Prostate gland (tissue), 2 donors: ENCODE measurements at regions not wholly inside any gene's neighbourhood (a gene's known extent, or its start where the extent isn't known, plus 50 kb on each side); places are given as distances from the start of the nearest gene placed in this dataset.
"Not testable (repeated sequence)": the region's sequence is repeated elsewhere in the genome, so short reads cannot be mapped to it uniquely, and the experiment has no call there.

Experiments used
- DNase-seq: peaks from one replicate; pipeline ENCODE4 v3.0.0-alpha.2; 2019; ENCODE audit warnings: low spot score
- H3K27ac ChIP-seq, 2 donors: fragments of 200-600 bp; sonication (generic); 2 replicates each; pipeline ENCODE4 v1.5.1; 2017 to 2019
- H3K27me3 ChIP-seq: fragments of 200-600 bp; sonication (generic); replicated peaks from 2 replicates; pipeline ENCODE4 v1.5.1; 2019; ENCODE audit not compliant: insufficient read depth
- H3K36me3 ChIP-seq, 2 donors: fragments of 200-600 bp; sonication (generic); 1 replicate in 1 of 2; 2 replicates in 1 of 2; pipeline versions ENCODE4 v1.5.1 to v1.8.1; 2017 to 2019
- H3K4me1 ChIP-seq: fragments of 200-600 bp; sonication (generic); replicated peaks from 2 replicates; pipeline ENCODE4 v1.5.1; 2019
- H3K4me3 ChIP-seq, 2 donors: fragments of 200-600 bp; sonication (generic); 2 replicates each; pipeline ENCODE4 v1.5.1; 2017 to 2019
- H3K9me3 ChIP-seq: fragments of 200-600 bp; sonication (generic); 2 replicates; pipeline ENCODE4 v1.5.1; 2017
- POLR2A ChIP-seq: fragments of 450-650 bp; IDR thresholded peaks from one replicate; pipeline ENCODE4 v1.6.1; 2016; ENCODE audit warnings: antibody characterized with exemption, mild to moderate bottlenecking
- POLR2AphosphoS5 ChIP-seq: sonication (generic); formaldehyde crosslinking; IDR thresholded peaks from one replicate; pipeline ENCODE4 v1.6.1; 2017; ENCODE audit warnings: antibody characterized with exemption
- WGBS: methylation state at CpG from one replicate; pipeline ENCODE4 v1.1.5; 2018; 5-methylcytosine and 5-hydroxymethylcytosine counted together
- intact Hi-C: fragments of 100-400 bp; cut with DNase I; formaldehyde crosslinking; loops from one replicate; pipeline ENCODE4 v1.14.2; 2022
- TF ChIP-seq, protein P1 (sequence below), 4 experiments: fragments of 200-600 bp in 2 of 4; fragments of 450-650 bp in 2 of 4; sonication (generic) in 2 of 4; IDR thresholded peaks; 1 replicate in 3 of 4; 2 replicates in 1 of 4; pipeline ENCODE4 v1.5.1; 2016 to 2019; ENCODE audit warnings: antibody characterized with exemption in 4 of 4, mild to moderate bottlenecking in 2 of 4, moderate library complexity in 2 of 4

DNA sequence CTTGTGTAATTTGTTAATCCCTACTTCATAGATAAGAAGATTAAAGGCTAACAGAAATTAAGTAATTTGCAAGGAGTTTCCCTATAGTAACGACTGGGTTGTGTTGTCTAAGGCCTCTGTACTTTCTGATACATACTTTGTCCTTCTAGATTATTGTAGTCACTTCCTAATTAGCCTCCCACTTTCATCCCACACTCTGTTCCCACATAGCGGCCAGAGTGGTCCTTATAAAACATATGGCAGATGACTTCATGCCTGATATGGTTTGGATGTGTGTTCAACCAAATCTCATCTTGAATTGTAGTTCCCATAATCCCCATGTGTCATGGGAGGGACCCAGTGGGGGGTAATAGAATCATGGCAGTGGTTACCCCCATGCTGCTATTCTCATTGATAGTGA, 120.5 kb upstream of the DAB1 start:
- intact Hi-C loops: no loop called here

DNA sequence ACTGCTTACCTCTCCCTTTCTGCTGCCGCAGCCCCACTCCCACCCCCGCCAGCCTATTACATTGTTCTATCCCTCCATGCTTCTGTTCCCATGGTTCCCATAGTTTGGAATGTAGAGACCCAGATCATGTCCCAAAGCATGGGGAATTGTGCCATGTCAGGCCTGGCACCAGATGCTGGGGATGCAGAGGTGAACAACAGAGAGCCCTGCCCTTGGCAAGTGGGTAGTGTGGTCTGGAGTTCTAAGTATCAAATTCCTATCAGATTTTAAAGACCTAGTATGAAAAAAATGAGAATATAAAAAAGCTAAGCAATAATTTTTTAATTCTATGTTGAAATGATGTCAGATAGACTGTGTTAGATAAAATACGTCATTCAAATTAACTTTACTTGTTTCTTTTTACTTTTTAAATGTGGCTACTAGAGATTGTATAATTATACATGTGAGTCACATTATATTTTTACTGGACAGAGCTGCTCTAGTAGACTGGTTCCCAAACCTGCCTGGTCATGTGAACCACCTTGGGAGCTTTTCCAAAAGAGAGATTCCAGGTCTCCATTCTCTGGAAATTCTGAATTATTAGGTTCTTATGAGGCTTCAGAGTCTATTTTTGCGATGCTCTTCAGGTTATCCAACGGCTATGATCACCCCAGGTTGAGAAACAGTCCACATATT, 113.0 kb upstream of the DAB1 start:
- no peaks in the 10 kb centered on the region for H3K9me3 ChIP-seq
- no peak overlapping the region for H3K27ac ChIP-seq
- DNase-seq: no peak
- TF ChIP-seq POLR2AphosphoS5: no peak
- TF ChIP-seq, protein P1, sequence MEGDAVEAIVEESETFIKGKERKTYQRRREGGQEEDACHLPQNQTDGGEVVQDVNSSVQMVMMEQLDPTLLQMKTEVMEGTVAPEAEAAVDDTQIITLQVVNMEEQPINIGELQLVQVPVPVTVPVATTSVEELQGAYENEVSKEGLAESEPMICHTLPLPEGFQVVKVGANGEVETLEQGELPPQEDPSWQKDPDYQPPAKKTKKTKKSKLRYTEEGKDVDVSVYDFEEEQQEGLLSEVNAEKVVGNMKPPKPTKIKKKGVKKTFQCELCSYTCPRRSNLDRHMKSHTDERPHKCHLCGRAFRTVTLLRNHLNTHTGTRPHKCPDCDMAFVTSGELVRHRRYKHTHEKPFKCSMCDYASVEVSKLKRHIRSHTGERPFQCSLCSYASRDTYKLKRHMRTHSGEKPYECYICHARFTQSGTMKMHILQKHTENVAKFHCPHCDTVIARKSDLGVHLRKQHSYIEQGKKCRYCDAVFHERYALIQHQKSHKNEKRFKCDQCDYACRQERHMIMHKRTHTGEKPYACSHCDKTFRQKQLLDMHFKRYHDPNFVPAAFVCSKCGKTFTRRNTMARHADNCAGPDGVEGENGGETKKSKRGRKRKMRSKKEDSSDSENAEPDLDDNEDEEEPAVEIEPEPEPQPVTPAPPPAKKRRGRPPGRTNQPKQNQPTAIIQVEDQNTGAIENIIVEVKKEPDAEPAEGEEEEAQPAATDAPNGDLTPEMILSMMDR (IDR thresholded peaks at IDR 0.05): no peak
- TF ChIP-seq POLR2A: no peak
- no peaks in the 10 kb centered on the region for H3K27me3 ChIP-seq
- no peaks in the 10 kb centered on the region for H3K36me3 ChIP-seq
- 77% methylated on average over 5 of the region's 5 CpGs for WGBS
- no peak overlapping the region for H3K4me3 ChIP-seq
- H3K4me1 ChIP-seq: no peaks in the 10 kb centered on the region
- intact Hi-C loops: no loop called here

More for the DNA sequence above, 120.5 kb upstream of the DAB1 start:
- WGBS: 43% methylated on average over 2 of the region's 2 CpGs
- H3K4me1 ChIP-seq: no peaks in the 10 kb centered on the region
- H3K36me3 ChIP-seq: no peaks in the 10 kb centered on the region
- no peak overlapping the region for H3K4me3 ChIP-seq
- no peaks in the 10 kb centered on the region for H3K27me3 ChIP-seq
- H3K9me3 ChIP-seq: no peaks in the 10 kb centered on the region
- TF ChIP-seq POLR2AphosphoS5 (no peak), POLR2A (no peak)
- TF ChIP-seq, protein P1 (IDR thresholded peaks at IDR 0.05): no peak
- DNase-seq: no peak
- H3K27ac ChIP-seq: no peak overlapping the region

DNA sequence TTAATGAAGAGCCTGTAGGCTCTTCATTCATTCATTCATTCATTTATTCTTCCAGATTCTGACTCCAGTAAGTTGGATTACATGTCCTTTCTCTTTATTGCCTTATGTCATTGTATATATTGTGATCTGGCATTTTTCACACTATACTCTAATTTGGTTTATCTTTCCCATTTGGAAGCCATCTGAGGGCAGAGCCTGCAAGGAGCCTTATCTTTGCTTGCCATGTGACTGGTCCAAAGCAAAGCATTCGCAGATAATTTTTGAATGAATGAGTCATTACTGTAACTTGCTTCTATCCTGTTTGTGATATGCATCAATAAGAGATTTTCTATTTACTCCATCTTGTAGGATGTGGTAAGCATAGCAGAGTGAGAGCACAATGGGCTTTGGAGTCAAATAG, 108.4 kb upstream of the DAB1 start:
- H3K27me3 ChIP-seq: no peaks in the 10 kb centered on the region
- DNase-seq: no peak
- no peaks in the 10 kb centered on the region for H3K4me1 ChIP-seq
- no peak overlapping the region for H3K27ac ChIP-seq
- intact Hi-C loops: no loop called here
- TF ChIP-seq POLR2A (no peak), POLR2AphosphoS5 (no peak)
- TF ChIP-seq, protein P1 (IDR thresholded peaks at IDR 0.05): no peak
- no peaks in the 10 kb centered on the region for H3K9me3 ChIP-seq
- H3K4me3 ChIP-seq: no peak overlapping the region
- WGBS: 86% methylated on average over 1 of the region's 1 CpG
- no peaks in the 10 kb centered on the region for H3K36me3 ChIP-seq

DNA sequence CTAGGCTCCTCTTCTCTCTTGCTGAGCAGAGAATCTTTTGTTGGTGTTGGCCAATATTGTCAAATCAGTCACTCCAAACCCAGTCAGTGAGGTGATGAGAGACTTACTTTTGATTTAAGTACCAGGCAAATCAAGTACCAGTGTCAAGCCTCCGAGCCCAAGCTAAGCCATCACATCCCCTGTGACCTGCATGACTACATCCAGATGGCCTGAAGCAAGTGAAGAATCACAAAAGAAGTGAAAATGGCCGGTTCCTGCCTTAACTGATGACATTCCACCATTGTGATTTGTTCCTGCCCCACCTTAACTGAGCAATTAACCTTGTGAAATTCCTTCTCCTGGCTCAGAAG, 107.0 kb upstream of the DAB1 start:
- H3K4me1 ChIP-seq, H3K9me3 ChIP-seq, H3K4me3 ChIP-seq, DNase-seq, H3K36me3 ChIP-seq, H3K27ac ChIP-seq, intact Hi-C loops, H3K27me3 ChIP-seq: not testable (repeated sequence)
- WGBS: 46% methylated on average over 2 of the region's 2 CpGs

DNA sequence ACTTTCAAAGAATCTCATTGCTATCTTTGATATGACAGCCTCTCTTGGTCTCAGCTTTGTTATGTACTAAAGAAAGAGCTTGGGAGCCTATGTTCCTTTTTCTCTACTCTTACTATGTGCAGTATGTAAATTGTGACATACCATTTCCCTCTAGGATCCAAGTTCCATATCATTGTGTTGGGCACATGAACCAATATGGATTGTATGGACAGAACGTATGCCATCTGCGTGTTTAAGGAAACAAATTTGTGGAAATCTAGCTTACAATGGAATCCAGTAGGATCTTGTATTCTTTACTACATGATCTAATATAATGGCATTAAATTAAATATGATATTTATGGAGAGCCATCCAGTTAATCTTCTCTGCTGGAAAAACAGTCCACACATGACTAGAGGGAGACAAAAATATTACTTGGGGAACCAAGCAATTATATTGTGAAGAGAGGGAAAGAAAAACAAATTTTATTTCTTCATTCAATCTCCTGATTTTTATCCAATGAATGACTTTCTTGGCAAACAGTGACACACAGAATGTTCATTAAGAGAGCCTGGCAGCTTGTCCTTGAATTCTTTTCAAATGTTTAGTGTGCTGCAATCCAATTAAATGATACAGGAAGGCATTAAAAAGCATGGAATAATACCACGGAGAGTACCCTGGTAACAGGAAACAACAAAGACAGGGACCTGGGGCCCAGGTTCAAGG, 106.5 kb upstream of the DAB1 start:
- Histone ChIP-seq H3K9me3 (no peaks in the 10 kb centered on the region), H3K4me3 (no peak overlapping the region), H3K4me1 (no peaks in the 10 kb centered on the region), H3K27ac (no peak overlapping the region), H3K27me3 (no peaks in the 10 kb centered on the region), H3K36me3 (no peaks in the 10 kb centered on the region)
- DNase-seq: no peak
- 81% methylated on average over 3 of the region's 3 CpGs for WGBS
- TF ChIP-seq POLR2A (no peak), POLR2AphosphoS5 (no peak)
- TF ChIP-seq, protein P1 (IDR thresholded peaks at IDR 0.05): no peak
- intact Hi-C loops: no loop called here
